ENCODE measurements at regions not wholly inside any gene's neighbourhood (a gene's known extent, or its start where the extent isn't known, plus 50 kb on each side); places are given as distances from the start of the nearest gene placed in this dataset.

GRCh38 chr12:76250256-76250655 is 98.0 kb downstream of the BBS10 start:
- Histone ChIP-seq H3K36me3 (ENCODE audit: insufficient read depth, low read length) (no peaks in the 10 kb centered on the region), H3K4me3 (no peak overlapping the region), H3K27ac (no peak overlapping the region), H3K9me3 (ENCODE audit: low read depth, low read length) (no peaks in the 10 kb centered on the region), H3K9ac (ENCODE audit: insufficient read length) (no peak overlapping the region)
- no peak for TF ChIP-seq POLR2AphosphoS5 (IDR thresholded peaks at IDR 0.05; ENCODE audit: borderline replicate concordance, low read depth, low read length)
- TF ChIP-seq FOXP2 (optimal IDR thresholded peaks at IDR 0.05; ENCODE audit: control extremely low read depth, extremely low read length, insufficient read depth): no peak
- TF ChIP-seq EZH2 (IDR thresholded peaks at IDR 0.05): no peak
- DNase-seq (ENCODE audit: low read depth, low spot score): no peak

DNA sequence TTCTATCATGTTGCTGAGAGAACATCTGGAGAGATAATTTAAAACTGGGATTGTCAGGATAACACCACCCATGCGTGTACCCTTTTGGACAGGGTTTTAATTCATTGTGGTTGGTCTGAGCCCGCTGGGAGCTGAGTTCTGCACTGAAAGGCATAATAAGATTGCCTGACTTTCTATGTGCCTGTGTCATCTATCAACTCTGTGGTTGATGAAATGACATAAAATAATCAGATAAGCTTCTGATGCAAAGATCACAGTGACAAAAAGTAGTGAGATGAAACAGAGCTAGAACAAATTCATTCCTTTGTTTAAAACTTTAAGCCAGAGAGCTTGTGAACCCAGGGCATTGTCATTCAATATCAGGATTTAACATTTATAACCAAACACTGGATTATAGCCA is 98.7 kb downstream of the BBS10 start:
- Histone ChIP-seq H3K4me3 (no peak overlapping the region), H3K9me3 (ENCODE audit: low read depth, low read length) (no peaks in the 10 kb centered on the region), H3K9ac (ENCODE audit: insufficient read length) (no peak overlapping the region), H3K36me3 (ENCODE audit: insufficient read depth, low read length) (no peaks in the 10 kb centered on the region), H3K27ac (no peak overlapping the region)
- TF ChIP-seq FOXP2 (optimal IDR thresholded peaks at IDR 0.05; ENCODE audit: control extremely low read depth, extremely low read length, insufficient read depth): no peak
- TF ChIP-seq POLR2AphosphoS5 (IDR thresholded peaks at IDR 0.05; ENCODE audit: borderline replicate concordance, low read depth, low read length): no peak
- no peak for TF ChIP-seq EZH2 (IDR thresholded peaks at IDR 0.05)
- DNase-seq (ENCODE audit: low read depth, low spot score): no peak

DNA sequence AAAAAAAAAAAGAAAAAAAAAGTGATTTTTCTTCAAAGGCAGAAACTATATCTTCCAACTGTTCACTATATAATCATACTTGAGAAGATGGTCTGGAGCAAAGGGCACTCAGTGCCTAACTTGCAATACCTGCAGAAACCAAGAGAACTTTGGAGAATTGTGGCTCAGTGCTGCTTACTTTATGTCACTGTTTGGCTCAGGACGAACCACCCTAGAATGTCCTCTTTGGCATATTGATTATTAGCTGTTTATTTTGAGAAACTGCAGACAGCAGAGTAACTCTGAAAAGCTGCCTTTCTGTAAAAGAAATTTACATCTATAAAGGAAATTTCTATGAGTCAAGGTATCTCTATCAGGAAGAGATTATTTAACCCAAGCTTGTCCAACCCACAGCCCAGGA is 100.2 kb downstream of the BBS10 start:
- Histone ChIP-seq H3K9me3 (ENCODE audit: low read depth, low read length) (no peaks in the 10 kb centered on the region), H3K36me3 (ENCODE audit: insufficient read depth, low read length) (no peaks in the 10 kb centered on the region), H3K27ac (no peak overlapping the region), H3K4me3 (no peak overlapping the region), H3K9ac (ENCODE audit: insufficient read length) (no peak overlapping the region)
- no peak for DNase-seq (ENCODE audit: low read depth, low spot score)
- no peak for TF ChIP-seq POLR2AphosphoS5 (IDR thresholded peaks at IDR 0.05; ENCODE audit: borderline replicate concordance, low read depth, low read length)
- TF ChIP-seq FOXP2 (optimal IDR thresholded peaks at IDR 0.05; ENCODE audit: control extremely low read depth, extremely low read length, insufficient read depth): no peak
- TF ChIP-seq EZH2 (IDR thresholded peaks at IDR 0.05): no peak

DNA sequence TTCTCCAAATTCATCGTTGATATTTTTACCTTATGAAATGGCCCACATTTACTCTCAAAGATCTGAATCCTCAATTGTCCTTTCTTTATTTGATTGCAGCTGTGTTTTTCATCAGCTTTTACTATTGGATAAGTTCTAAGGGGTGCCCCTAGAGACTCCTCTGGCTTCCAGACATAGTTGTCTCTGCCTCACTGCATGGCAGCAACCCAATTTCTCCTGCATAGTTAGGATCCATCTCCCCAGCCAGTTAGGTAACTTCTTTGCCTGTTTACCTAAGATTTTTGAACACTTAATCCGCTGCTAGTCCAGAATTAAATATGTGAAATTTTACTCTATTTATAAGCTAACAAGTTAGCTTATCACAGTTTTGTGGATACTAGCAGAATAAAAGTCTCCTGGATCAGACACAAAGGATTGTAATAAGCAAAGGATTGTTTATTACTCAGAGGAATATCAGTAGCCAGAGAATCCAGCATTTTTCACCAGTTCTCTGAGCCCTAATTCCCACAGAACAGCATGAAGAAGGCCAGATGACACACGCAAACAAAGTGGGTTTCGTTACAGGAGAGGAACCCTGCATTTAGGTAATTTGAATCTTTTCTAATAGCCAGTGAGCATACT is 101.1 kb downstream of the BBS10 start:
- Histone ChIP-seq H3K9me3 (ENCODE audit: low read depth, low read length) (no peaks in the 10 kb centered on the region), H3K9ac (ENCODE audit: insufficient read length) (no peak overlapping the region), H3K27ac (no peak overlapping the region), H3K4me3 (no peak overlapping the region), H3K36me3 (ENCODE audit: insufficient read depth, low read length) (no peaks in the 10 kb centered on the region)
- DNase-seq (ENCODE audit: low read depth, low spot score): no peak
- TF ChIP-seq POLR2AphosphoS5 (IDR thresholded peaks at IDR 0.05; ENCODE audit: borderline replicate concordance, low read depth, low read length): no peak
- TF ChIP-seq EZH2 (IDR thresholded peaks at IDR 0.05): no peak
- TF ChIP-seq FOXP2 (optimal IDR thresholded peaks at IDR 0.05; ENCODE audit: control extremely low read depth, extremely low read length, insufficient read depth): no peak

GRCh38 chr12:76246611-76247010 is 101.6 kb downstream of the BBS10 start:
- Histone ChIP-seq H3K36me3 (ENCODE audit: insufficient read depth, low read length) (no peaks in the 10 kb centered on the region), H3K9me3 (ENCODE audit: low read depth, low read length) (no peaks in the 10 kb centered on the region), H3K9ac (ENCODE audit: insufficient read length) (no peak overlapping the region), H3K4me3 (no peak overlapping the region), H3K27ac (no peak overlapping the region)
- TF ChIP-seq EZH2 (IDR thresholded peaks at IDR 0.05): no peak
- no peak for TF ChIP-seq POLR2AphosphoS5 (IDR thresholded peaks at IDR 0.05; ENCODE audit: borderline replicate concordance, low read depth, low read length)
- TF ChIP-seq FOXP2 (optimal IDR thresholded peaks at IDR 0.05; ENCODE audit: control extremely low read depth, extremely low read length, insufficient read depth): no peak
- no peak for DNase-seq (ENCODE audit: low read depth, low spot score)

DNA sequence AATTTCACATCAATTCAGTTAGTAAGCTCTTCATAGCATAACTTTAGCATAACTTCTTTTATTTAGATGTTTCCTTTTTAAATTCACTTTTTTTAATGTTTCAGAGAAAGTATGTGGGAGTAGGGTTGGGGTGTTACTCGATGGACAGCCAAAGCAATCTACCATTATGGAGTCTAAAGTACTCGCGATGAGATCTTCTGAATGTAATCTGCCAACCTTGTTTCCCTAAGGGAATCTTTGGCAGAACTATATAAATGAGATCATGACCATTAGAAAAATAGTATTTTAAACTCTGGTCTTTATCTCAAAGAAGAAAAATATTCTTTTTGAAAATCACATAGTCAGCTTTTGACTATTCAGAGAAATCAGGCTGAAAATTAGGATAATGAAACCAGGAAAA is 103.9 kb downstream of the BBS10 start:
- H3K9me3 ChIP-seq (ENCODE audit: low read depth, low read length): no peaks in the 10 kb centered on the region
- H3K36me3 ChIP-seq (ENCODE audit: insufficient read depth, low read length): no peaks in the 10 kb centered on the region
- TF ChIP-seq EZH2 (IDR thresholded peaks at IDR 0.05) (no peak), FOXP2 (optimal IDR thresholded peaks at IDR 0.05; ENCODE audit: control extremely low read depth, extremely low read length, insufficient read depth) (no peak)
- no peak overlapping the region for H3K9ac ChIP-seq (ENCODE audit: insufficient read length)
- H3K4me3 ChIP-seq: no peak overlapping the region
- no peak for DNase-seq (ENCODE audit: low read depth, low spot score)
- H3K27ac ChIP-seq: no peak overlapping the region

GRCh38 chr12:76242813-76243550 is 105.2 kb downstream of the BBS10 start:
- Histone ChIP-seq H3K36me3 (ENCODE audit: insufficient read depth, low read length) (no peaks in the 10 kb centered on the region), H3K9ac (ENCODE audit: insufficient read length) (no peak overlapping the region), H3K27ac (no peak overlapping the region), H3K9me3 (ENCODE audit: low read depth, low read length) (no peaks in the 10 kb centered on the region), H3K4me3 (no peak overlapping the region)
- no peak for DNase-seq (ENCODE audit: low read depth, low spot score)
- TF ChIP-seq POLR2AphosphoS5 (IDR thresholded peaks at IDR 0.05; ENCODE audit: borderline replicate concordance, low read depth, low read length): no peak
- no peak for TF ChIP-seq FOXP2 (optimal IDR thresholded peaks at IDR 0.05; ENCODE audit: control extremely low read depth, extremely low read length, insufficient read depth)
- no peak for TF ChIP-seq EZH2 (IDR thresholded peaks at IDR 0.05)

DNA sequence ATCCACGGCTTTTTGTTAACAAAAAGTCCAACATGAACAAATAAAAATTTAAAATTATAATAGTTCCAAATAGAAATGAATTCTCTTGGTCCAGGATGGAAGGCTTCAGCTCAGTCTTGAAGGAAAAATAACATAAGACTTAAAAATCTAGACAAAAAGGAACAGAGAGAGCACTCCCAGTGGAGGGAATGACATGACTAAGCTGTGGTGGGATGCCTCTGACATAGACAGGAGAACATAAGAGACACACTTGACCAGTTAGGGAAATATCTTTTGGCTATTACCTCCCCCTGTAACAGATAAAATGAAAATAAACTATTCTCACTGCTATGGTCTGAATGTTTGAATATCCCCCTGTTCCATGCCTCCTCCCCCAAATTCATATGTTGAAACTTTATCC is 106.8 kb downstream of the BBS10 start:
- no peak for TF ChIP-seq FOXP2 (optimal IDR thresholded peaks at IDR 0.05; ENCODE audit: control extremely low read depth, extremely low read length, insufficient read depth)
- no peak for TF ChIP-seq EZH2 (IDR thresholded peaks at IDR 0.05)
- Histone ChIP-seq H3K36me3 (ENCODE audit: insufficient read depth, low read length) (no peaks in the 10 kb centered on the region), H3K4me3 (no peak overlapping the region), H3K9ac (ENCODE audit: insufficient read length) (no peak overlapping the region), H3K9me3 (ENCODE audit: low read depth, low read length) (no peaks in the 10 kb centered on the region), H3K27ac (no peak overlapping the region)
- DNase-seq (ENCODE audit: low read depth, low spot score): no peak

- Histone ChIP-seq H3K9me3 (ENCODE audit: low read depth, low read length) (no peaks in the 10 kb centered on the region), H3K27ac (no peak overlapping the region), H3K4me3 (no peak overlapping the region), H3K36me3 (ENCODE audit: insufficient read depth, low read length) (no peaks in the 10 kb centered on the region), H3K9ac (ENCODE audit: insufficient read length) (no peak overlapping the region)
- no peak for DNase-seq (ENCODE audit: low read depth, low spot score)
- TF ChIP-seq POLR2AphosphoS5 (IDR thresholded peaks at IDR 0.05; ENCODE audit: borderline replicate concordance, low read depth, low read length): no peak
- TF ChIP-seq FOXP2 (optimal IDR thresholded peaks at IDR 0.05; ENCODE audit: control extremely low read depth, extremely low read length, insufficient read depth): no peak
- TF ChIP-seq EZH2 (IDR thresholded peaks at IDR 0.05): no peak
Observed at GRCh38 chr12:76240281-76240680, 107.9 kb downstream of the BBS10 start.
